ENCODE measurements at regions not wholly inside any gene's neighbourhood (a gene's known extent, or its start where the extent isn't known, plus 50 kb on each side); places are given as distances from the start of the nearest gene placed in this dataset.
A peak's percentile ranks its signal among the peaks of the same experiment; 100 is the strongest.

- TF ChIP-seq EP300 (IDR thresholded peaks at IDR 0.05): no peak
- no peak for TF ChIP-seq POLR2AphosphoS5 (IDR thresholded peaks at IDR 0.05)
- no peak for TF ChIP-seq POLR2A (IDR thresholded peaks at IDR 0.05)
- TF ChIP-seq, protein P1, sequence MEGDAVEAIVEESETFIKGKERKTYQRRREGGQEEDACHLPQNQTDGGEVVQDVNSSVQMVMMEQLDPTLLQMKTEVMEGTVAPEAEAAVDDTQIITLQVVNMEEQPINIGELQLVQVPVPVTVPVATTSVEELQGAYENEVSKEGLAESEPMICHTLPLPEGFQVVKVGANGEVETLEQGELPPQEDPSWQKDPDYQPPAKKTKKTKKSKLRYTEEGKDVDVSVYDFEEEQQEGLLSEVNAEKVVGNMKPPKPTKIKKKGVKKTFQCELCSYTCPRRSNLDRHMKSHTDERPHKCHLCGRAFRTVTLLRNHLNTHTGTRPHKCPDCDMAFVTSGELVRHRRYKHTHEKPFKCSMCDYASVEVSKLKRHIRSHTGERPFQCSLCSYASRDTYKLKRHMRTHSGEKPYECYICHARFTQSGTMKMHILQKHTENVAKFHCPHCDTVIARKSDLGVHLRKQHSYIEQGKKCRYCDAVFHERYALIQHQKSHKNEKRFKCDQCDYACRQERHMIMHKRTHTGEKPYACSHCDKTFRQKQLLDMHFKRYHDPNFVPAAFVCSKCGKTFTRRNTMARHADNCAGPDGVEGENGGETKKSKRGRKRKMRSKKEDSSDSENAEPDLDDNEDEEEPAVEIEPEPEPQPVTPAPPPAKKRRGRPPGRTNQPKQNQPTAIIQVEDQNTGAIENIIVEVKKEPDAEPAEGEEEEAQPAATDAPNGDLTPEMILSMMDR (IDR thresholded peaks at IDR 0.05): no peak
- no peaks in the 10 kb centered on the region for H3K9me3 ChIP-seq
- H3K4me1 ChIP-seq: no peaks in the 10 kb centered on the region
- no peaks in the 10 kb centered on the region for H3K36me3 ChIP-seq
- no peak overlapping the region for H3K4me3 ChIP-seq
- intact Hi-C loops (cut with DNase I): no loop called here
- WGBS, 2 donors: 69 to 88% methylated on average over 8 of the region's 8 CpGs
- no peak for DNase-seq
- no peaks in the 10 kb centered on the region for H3K27me3 ChIP-seq
- H3K27ac ChIP-seq: no peak overlapping the region
Observed at GRCh38 chr6:169994739-169995138, 243.3 kb downstream of the ERMARD start.

DNA sequence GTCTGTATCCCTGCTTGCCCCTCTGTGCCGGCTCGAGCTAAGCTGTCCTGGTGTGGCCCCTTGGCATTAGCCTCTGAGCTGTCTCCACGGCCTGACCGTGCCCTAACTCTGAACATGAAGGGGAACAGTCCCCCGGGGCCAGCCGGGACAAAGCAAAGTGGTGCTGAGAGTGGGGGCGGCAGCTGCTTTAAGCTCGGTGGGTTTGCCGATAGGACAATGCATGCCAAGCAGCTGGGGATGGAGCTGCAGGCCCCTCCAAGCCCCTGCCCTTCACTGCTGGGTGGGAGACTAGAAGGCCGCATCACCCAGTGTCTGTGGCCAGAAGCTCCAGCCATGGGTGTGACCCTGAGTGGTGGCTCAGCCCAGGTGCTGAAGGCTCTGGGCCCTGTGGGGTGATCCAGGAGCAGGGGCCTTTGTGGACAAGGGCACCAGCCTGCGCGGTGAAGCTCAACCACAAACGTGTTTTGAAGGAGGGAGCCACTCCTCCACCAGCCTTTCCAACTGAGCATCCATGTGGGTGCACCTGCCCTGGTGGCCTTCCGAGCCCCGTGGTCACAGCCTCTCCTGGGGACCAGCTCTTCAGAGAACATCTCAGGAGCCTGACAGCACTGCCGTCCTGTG is 242.5 kb downstream of the ERMARD start:
- H3K27me3 ChIP-seq: no peaks in the 10 kb centered on the region
- no peak overlapping the region for H3K27ac ChIP-seq
- WGBS, 2 donors: 92 to 93% methylated on average over 16 of the region's 16 CpGs
- no peaks in the 10 kb centered on the region for H3K36me3 ChIP-seq
- H3K4me1 ChIP-seq: no peaks in the 10 kb centered on the region
- DNase-seq: peak; percentile 48
- TF ChIP-seq, protein P1 (IDR thresholded peaks at IDR 0.05): no peak
- no peak for TF ChIP-seq POLR2AphosphoS5 (IDR thresholded peaks at IDR 0.05)
- no peak for TF ChIP-seq EP300 (IDR thresholded peaks at IDR 0.05)
- TF ChIP-seq POLR2A (IDR thresholded peaks at IDR 0.05): no peak
- intact Hi-C loops (cut with DNase I): no loop called here
- no peaks in the 10 kb centered on the region for H3K9me3 ChIP-seq
- no peak overlapping the region for H3K4me3 ChIP-seq

DNA sequence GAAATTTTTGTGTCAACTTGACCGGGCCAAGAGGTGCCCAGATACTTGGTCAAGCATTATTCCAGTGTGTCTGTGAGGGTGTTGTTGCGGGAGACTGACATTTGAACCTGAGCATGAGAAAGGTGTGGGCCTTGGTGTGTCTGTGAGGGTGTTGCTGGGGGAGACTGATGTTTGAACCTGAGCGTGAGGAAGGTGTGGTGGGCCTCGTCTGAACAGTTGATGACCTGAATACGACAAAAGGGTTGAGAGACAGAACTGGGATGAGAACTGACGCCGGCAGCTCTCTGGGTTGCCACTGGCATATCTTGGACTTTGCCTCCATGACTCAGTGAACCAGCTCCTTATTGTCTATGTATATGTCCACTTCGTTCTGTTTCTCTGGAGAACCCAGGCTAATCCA is 240.5 kb downstream of the ERMARD start:
- TF ChIP-seq POLR2AphosphoS5 (IDR thresholded peaks at IDR 0.05) (no peak), POLR2A (IDR thresholded peaks at IDR 0.05) (no peak), EP300 (IDR thresholded peaks at IDR 0.05) (no peak)
- TF ChIP-seq, protein P1 (IDR thresholded peaks at IDR 0.05): no peak
- H3K27me3 ChIP-seq: no peaks in the 10 kb centered on the region
- no peaks in the 10 kb centered on the region for H3K9me3 ChIP-seq
- H3K4me3 ChIP-seq: no peak overlapping the region
- peak; percentile 17 for DNase-seq
- WGBS, 2 donors: 91 to 95% methylated on average over 8 of the region's 8 CpGs
- no peak overlapping the region for H3K27ac ChIP-seq
- H3K4me1 ChIP-seq: no peaks in the 10 kb centered on the region
- intact Hi-C loops (cut with DNase I): no loop called here
- H3K36me3 ChIP-seq: no peaks in the 10 kb centered on the region

GRCh38 chr6:169991031-169991390 is 239.6 kb downstream of the ERMARD start:
- H3K9me3 ChIP-seq: no peaks in the 10 kb centered on the region
- intact Hi-C loops (cut with DNase I): no loop called here
- H3K4me1 ChIP-seq: no peaks in the 10 kb centered on the region
- TF ChIP-seq EP300 (IDR thresholded peaks at IDR 0.05): no peak
- TF ChIP-seq, protein P1 (IDR thresholded peaks at IDR 0.05): no peak
- DNase-seq: peak; percentile 28
- H3K4me3 ChIP-seq: no peak overlapping the region
- H3K27me3 ChIP-seq: no peaks in the 10 kb centered on the region
- WGBS, 2 donors: 74 to 82% methylated on average over 8 of the region's 8 CpGs
- H3K27ac ChIP-seq: no peak overlapping the region
- no peaks in the 10 kb centered on the region for H3K36me3 ChIP-seq
